ENCODE measurements at regions not wholly inside any gene's neighbourhood (a gene's known extent, or its start where the extent isn't known, plus 50 kb on each side); places are given as distances from the start of the nearest gene placed in this dataset.

- TF ChIP-seq CTCF (IDR thresholded peaks at IDR 0.05) (no peak), ATF2 (CRISPR knock-in tag; IDR thresholded peaks at IDR 0.05; ENCODE audit: borderline replicate concordance, low read depth) (no peak), NFATC4 (CRISPR knock-in tag; IDR thresholded peaks at IDR 0.05) (no peak), AFF4 (CRISPR knock-in tag; IDR thresholded peaks at IDR 0.05; ENCODE audit: borderline replicate concordance) (no peak), KAT7 (CRISPR knock-in tag; IDR thresholded peaks at IDR 0.05; ENCODE audit: borderline replicate concordance) (no peak), ZBTB43 (CRISPR knock-in tag; IDR thresholded peaks at IDR 0.05) (no peak), ZNF219 (CRISPR knock-in tag; IDR thresholded peaks at IDR 0.05; ENCODE audit: borderline replicate concordance) (no peak), ZNF396 (CRISPR knock-in tag; IDR thresholded peaks at IDR 0.05; ENCODE audit: borderline replicate concordance) (no peak)
These were observed 199.2 kb downstream of the TFCP2L1 start for GRCh38 chr2:121085801-121086200.
